Fibroblast of lung (primary cell): ENCODE measurements at regions not wholly inside any gene's neighbourhood (a gene's known extent, or its start where the extent isn't known, plus 50 kb on each side); places are given as distances from the start of the nearest gene placed in this dataset.
A peak's percentile ranks its signal among the peaks of the same experiment; 100 is the strongest.
"Not testable (repeated sequence)": the region's sequence is repeated elsewhere in the genome, so short reads cannot be mapped to it uniquely, and the experiment has no call there.

Experiments
- DNase-seq, 2 donors: peaks; one replicate each; pipeline versions ENCODE4 v3.0.0 to v3.0.0-alpha.2; 2010; ENCODE audit warnings: low read depth in 2 of 2
- H2AFZ ChIP-seq: 2 replicates; pipeline ENCODE4 v1.5.1; 2012; ENCODE audit warnings: low read length, control low read depth, inconsistent platforms
- H3K27ac ChIP-seq: 2 replicates; pipeline ENCODE4 v1.5.1; 2011; ENCODE audit warnings: low read length, control low read depth; ENCODE audit not compliant: insufficient read depth
- H3K27me3 ChIP-seq: 2 replicates; pipeline ENCODE4 v1.5.1; 2011; ENCODE audit warnings: mild to moderate bottlenecking, low read length; ENCODE audit not compliant: control insufficient read depth, insufficient read depth
- H3K36me3 ChIP-seq: 2 replicates; pipeline ENCODE4 v1.5.1; 2011; ENCODE audit warnings: low read length; ENCODE audit not compliant: control insufficient read depth, insufficient read depth
- H3K4me1 ChIP-seq: 2 replicates; pipeline ENCODE4 v1.5.1; 2011; ENCODE audit warnings: low read length; ENCODE audit not compliant: control insufficient read depth, insufficient read depth; ENCODE audit errors: extremely low read depth
- H3K4me2 ChIP-seq: 2 replicates; pipeline ENCODE4 v1.5.1; 2011; ENCODE audit warnings: low read length, control low read depth; ENCODE audit not compliant: insufficient read depth; ENCODE audit errors: extremely low read depth
- H3K4me3 ChIP-seq, 4 experiments: fragments of 200-600 bp in 1 of 4; sonication (generic) in 1 of 4; replicated peaks in 1 of 4; 2 replicates each; pipeline ENCODE4 v1.5.1; 2011 to 2016; ENCODE audit warnings: low read length in 4 of 4, low read depth in 3 of 4, mild to moderate bottlenecking in 3 of 4, control low read depth in 2 of 4, inconsistent platforms in 1 of 4, mixed read lengths in 1 of 4; ENCODE audit not compliant: insufficient read depth in 1 of 4; ENCODE audit errors: control extremely low read depth in 1 of 4
- H3K79me2 ChIP-seq: 2 replicates; pipeline ENCODE4 v1.5.1; 2012; ENCODE audit warnings: mild to moderate bottlenecking, low read length, inconsistent platforms; ENCODE audit not compliant: control insufficient read depth, insufficient read depth
- H3K9ac ChIP-seq: 2 replicates; pipeline ENCODE4 v1.5.1; 2011; ENCODE audit warnings: mild to moderate bottlenecking, low read length, control low read depth; ENCODE audit not compliant: insufficient read depth
- H3K9me3 ChIP-seq: 2 replicates; pipeline ENCODE4 v1.5.1; 2012; ENCODE audit warnings: low read depth, low read length; ENCODE audit not compliant: control insufficient read depth, insufficient read depth
- H4K20me1 ChIP-seq: 2 replicates; pipeline ENCODE4 v1.5.1; 2011; ENCODE audit warnings: low read length; ENCODE audit not compliant: control insufficient read depth, insufficient read depth; ENCODE audit errors: extremely low read depth
- EZH2 ChIP-seq: IDR thresholded peaks from 2 replicates; pipeline ENCODE4 v1.5.1; 2012; ENCODE audit warnings: low read length, control low read depth, mild to moderate bottlenecking; ENCODE audit errors: missing control alignments
- TF ChIP-seq, protein P1 (sequence below), 2 donors: IDR thresholded peaks in 1 of 2; conservative IDR thresholded peaks in 1 of 2; 1 replicate in 1 of 2; 2 replicates in 1 of 2; pipeline ENCODE4 v1.5.1; 2011 to 2012; ENCODE audit warnings: low read length in 2 of 2, control low read depth in 1 of 2, inconsistent platforms in 1 of 2, low read depth in 1 of 2, mild to moderate bottlenecking in 1 of 2

- Histone ChIP-seq H3K4me1 (no peaks in the 10 kb centered on the region), H3K79me2 (no peaks in the 10 kb centered on the region), H3K27me3 (no peaks in the 10 kb centered on the region), H3K27ac (no peak overlapping the region), H3K4me2 (no peak overlapping the region), H3K36me3 (no peaks in the 10 kb centered on the region), H4K20me1 (no peaks in the 10 kb centered on the region), H3K4me3 (no peak overlapping the region), H3K9ac (no peak overlapping the region), H3K9me3 (no peaks in the 10 kb centered on the region), H2AFZ (no peak overlapping the region)
- TF ChIP-seq EZH2 = no peak
- TF ChIP-seq, protein P1, sequence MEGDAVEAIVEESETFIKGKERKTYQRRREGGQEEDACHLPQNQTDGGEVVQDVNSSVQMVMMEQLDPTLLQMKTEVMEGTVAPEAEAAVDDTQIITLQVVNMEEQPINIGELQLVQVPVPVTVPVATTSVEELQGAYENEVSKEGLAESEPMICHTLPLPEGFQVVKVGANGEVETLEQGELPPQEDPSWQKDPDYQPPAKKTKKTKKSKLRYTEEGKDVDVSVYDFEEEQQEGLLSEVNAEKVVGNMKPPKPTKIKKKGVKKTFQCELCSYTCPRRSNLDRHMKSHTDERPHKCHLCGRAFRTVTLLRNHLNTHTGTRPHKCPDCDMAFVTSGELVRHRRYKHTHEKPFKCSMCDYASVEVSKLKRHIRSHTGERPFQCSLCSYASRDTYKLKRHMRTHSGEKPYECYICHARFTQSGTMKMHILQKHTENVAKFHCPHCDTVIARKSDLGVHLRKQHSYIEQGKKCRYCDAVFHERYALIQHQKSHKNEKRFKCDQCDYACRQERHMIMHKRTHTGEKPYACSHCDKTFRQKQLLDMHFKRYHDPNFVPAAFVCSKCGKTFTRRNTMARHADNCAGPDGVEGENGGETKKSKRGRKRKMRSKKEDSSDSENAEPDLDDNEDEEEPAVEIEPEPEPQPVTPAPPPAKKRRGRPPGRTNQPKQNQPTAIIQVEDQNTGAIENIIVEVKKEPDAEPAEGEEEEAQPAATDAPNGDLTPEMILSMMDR (conservative IDR thresholded peaks at IDR 0.05 in 1 of 2, IDR thresholded peaks at IDR 0.05 in 1 of 2; ENCODE audit: low read depth in 1 of 2, low read length in 2 of 2) = no peak
- DNase-seq = no peak
These were observed 1234.3 kb upstream of the B3GALT2 start for GRCh38 chr1:194420706-194421105.

DNA sequence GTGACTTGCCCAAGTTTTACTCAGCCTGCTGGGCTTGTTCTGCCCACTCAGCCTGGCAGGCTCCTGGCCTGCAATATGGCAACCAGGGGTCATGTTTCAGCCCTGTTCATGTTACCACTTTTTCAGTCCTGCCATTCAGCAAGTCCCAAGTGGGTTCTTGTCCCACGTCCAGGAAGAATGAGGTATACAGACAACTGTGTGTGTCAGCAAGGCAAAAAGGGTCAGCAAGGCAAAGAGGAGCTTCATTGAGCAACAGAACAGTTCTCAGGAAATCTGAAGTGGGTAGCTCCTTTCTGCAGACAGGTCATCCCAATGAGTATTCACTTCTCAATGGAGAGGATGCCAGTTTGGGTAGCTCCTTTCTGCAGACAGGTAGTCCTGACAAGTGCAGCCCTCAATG lies 1233.3 kb upstream of the B3GALT2 start:
- no peaks in the 10 kb centered on the region for H3K9me3 ChIP-seq
- H3K27me3 ChIP-seq = no peaks in the 10 kb centered on the region
- H2AFZ ChIP-seq = no peak overlapping the region
- no peak for TF ChIP-seq EZH2
- TF ChIP-seq, protein P1 (conservative IDR thresholded peaks at IDR 0.05 in 1 of 2, IDR thresholded peaks at IDR 0.05 in 1 of 2; ENCODE audit: low read depth in 1 of 2, low read length in 2 of 2) = no peak
- H3K4me2 ChIP-seq = no peak overlapping the region
- no peak overlapping the region for H3K27ac ChIP-seq
- H3K4me1 ChIP-seq = no peaks in the 10 kb centered on the region
- no peaks in the 10 kb centered on the region for H3K36me3 ChIP-seq
- no peaks in the 10 kb centered on the region for H4K20me1 ChIP-seq
- DNase-seq = no peak
- H3K9ac ChIP-seq = no peak overlapping the region
- no peaks in the 10 kb centered on the region for H3K79me2 ChIP-seq
- no peak overlapping the region for H3K4me3 ChIP-seq

- no peak for TF ChIP-seq EZH2
- TF ChIP-seq, protein P1 (conservative IDR thresholded peaks at IDR 0.05 in 1 of 2, IDR thresholded peaks at IDR 0.05 in 1 of 2; ENCODE audit: low read depth in 1 of 2, low read length in 2 of 2) = no peak
- Histone ChIP-seq H3K9ac (no peak overlapping the region), H3K27ac (no peak overlapping the region), H4K20me1 (no peaks in the 10 kb centered on the region), H2AFZ (no peak overlapping the region), H3K4me2 (no peak overlapping the region), H3K27me3 (no peaks in the 10 kb centered on the region), H3K4me3 (no peak overlapping the region), H3K79me2 (no peaks in the 10 kb centered on the region), H3K9me3 (no peaks in the 10 kb centered on the region), H3K4me1 (no peaks in the 10 kb centered on the region), H3K36me3 (no peaks in the 10 kb centered on the region)
- DNase-seq = no peak
These were observed 1224.3 kb upstream of the B3GALT2 start for GRCh38 chr1:194410756-194411155.

GRCh38 chr1:194407238-194407637 lies 1220.8 kb upstream of the B3GALT2 start:
- not testable (repeated sequence) for H3K9me3 ChIP-seq, H3K27ac ChIP-seq, H4K20me1 ChIP-seq, H3K36me3 ChIP-seq, H3K27me3 ChIP-seq, H3K79me2 ChIP-seq, H3K4me2 ChIP-seq, H3K4me1 ChIP-seq, H3K9ac ChIP-seq, H2AFZ ChIP-seq, H3K4me3 ChIP-seq
- DNase-seq = peak; percentile 39 to 70
